HG03565 (cell line): ENCODE measurements at regions not wholly inside any gene's neighbourhood (a gene's known extent, or its start where the extent isn't known, plus 50 kb on each side); places are given as distances from the start of the nearest gene placed in this dataset.
"Not testable (repeated sequence)": the region's sequence is repeated elsewhere in the genome, so short reads cannot be mapped to it uniquely, and the experiment has no call there.

ENCODE experiments used
- ATAC-seq: cut with Tn5 transposase; IDR thresholded peaks from one replicate; pipeline ENCODE4 v1.9.1; 2021; ENCODE audit warnings: mild to moderate bottlenecking, moderate library complexity; ENCODE audit not compliant: unreplicated experiment

GRCh38 chr6:140445474-140446004 lies 1071.1 kb upstream of the CITED2 start:
- no peak for ATAC-seq

GRCh38 chr6:140443112-140443511 lies 1068.7 kb upstream of the CITED2 start:
- not testable (repeated sequence) for ATAC-seq

GRCh38 chr6:140441256-140441655 lies 1066.8 kb upstream of the CITED2 start:
- ATAC-seq: no peak

- no peak for ATAC-seq
Measured at GRCh38 chr6:140440223-140440835, 1065.9 kb upstream of the CITED2 start.

- no peak for ATAC-seq
Measured at GRCh38 chr6:140438346-140438735, 1063.9 kb upstream of the CITED2 start.

GRCh38 chr6:140437619-140438345 lies 1063.3 kb upstream of the CITED2 start:
- ATAC-seq: no peak

GRCh38 chr6:140436023-140436811 lies 1061.8 kb upstream of the CITED2 start:
- no peak for ATAC-seq

GRCh38 chr6:140434761-140435160 lies 1060.3 kb upstream of the CITED2 start:
- no peak for ATAC-seq

- no peak for ATAC-seq
Measured at GRCh38 chr6:140433072-140433471, 1058.6 kb upstream of the CITED2 start.

- no peak for ATAC-seq
Measured at GRCh38 chr6:140427842-140428241, 1053.4 kb upstream of the CITED2 start.

GRCh38 chr6:140414966-140415620 lies 1040.6 kb upstream of the CITED2 start:
- no peak for ATAC-seq

- ATAC-seq: no peak
Measured at GRCh38 chr6:140403020-140403419, 1028.6 kb upstream of the CITED2 start.

GRCh38 chr6:140401761-140402160 lies 1027.3 kb upstream of the CITED2 start:
- no peak for ATAC-seq

- no peak for ATAC-seq
Measured at GRCh38 chr6:140398076-140398475, 1023.6 kb upstream of the CITED2 start.

GRCh38 chr6:140397106-140397505 lies 1022.7 kb upstream of the CITED2 start:
- ATAC-seq: no peak

GRCh38 chr6:140393665-140394540 lies 1019.5 kb upstream of the CITED2 start:
- ATAC-seq: no peak

- ATAC-seq: no peak
Measured at GRCh38 chr6:140388815-140389214, 1014.4 kb upstream of the CITED2 start.

GRCh38 chr6:140388192-140388802 lies 1013.8 kb upstream of the CITED2 start:
- ATAC-seq: no peak

GRCh38 chr6:140385679-140386078 lies 1011.2 kb upstream of the CITED2 start:
- ATAC-seq: no peak

- ATAC-seq: no peak
Measured at GRCh38 chr6:140382355-140382754, 1007.9 kb upstream of the CITED2 start.
